HEK293T (cell line): ENCODE measurements at regions not wholly inside any gene's neighbourhood (a gene's known extent, or its start where the extent isn't known, plus 50 kb on each side); places are given as distances from the start of the nearest gene placed in this dataset.

ENCODE experiments used
- BHLHE40 ChIP-seq: fragments of 450-650 bp; IDR thresholded peaks from 2 replicates; pipeline ENCODE4 v1.6.1; 2016; ENCODE audit warnings: mild to moderate bottlenecking, moderate library complexity, borderline replicate concordance
- ELF4 ChIP-seq: fragments of 450-650 bp; IDR thresholded peaks from 2 replicates; pipeline ENCODE4 v1.6.1; 2017; ENCODE audit warnings: antibody characterized with exemption
- NFRKB ChIP-seq: fragments of 450-650 bp; IDR thresholded peaks from 2 replicates; pipeline ENCODE4 v1.6.1; 2016; ENCODE audit warnings: mild to moderate bottlenecking, moderate library complexity

- TF ChIP-seq BHLHE40 (no peak), NFRKB (no peak), ELF4 (no peak)
These were observed 91.8 kb upstream of the KMT2C start for GRCh38 chr7:152527610-152528032.
